Endothelial cell of umbilical vein (primary cell): ENCODE measurements at regions not wholly inside any gene's neighbourhood (a gene's known extent, or its start where the extent isn't known, plus 50 kb on each side); places are given as distances from the start of the nearest gene placed in this dataset.

Experiments
- BruUV-seq: library from RNA; stranded (reverse); fragments of 400-500 nt; replicated peaks from 2 replicates; lab custom pipeline; 2021; lab: Mats Ljungman, UMichigan
- CTCF ChIA-PET: fragments of 300-600, 350-600 bp; sonication (Branson Sonifier 250); formaldehyde crosslinking; loops from one replicate; lab custom pipeline; 2021; ENCODE audit warnings: antibody characterized with exemption, inconsistent platforms; lab: Charles Lee
- POLR2A ChIA-PET: fragments of 300-600, 350-600 bp; sonication (Branson Sonifier 250); formaldehyde crosslinking; loops from one replicate; lab custom pipeline; 2021; ENCODE audit warnings: antibody characterized with exemption, inconsistent platforms; lab: Charles Lee
- DNase-seq: peaks from one replicate; pipeline ENCODE4 v3.0.0-alpha.2; 2011; ENCODE audit warnings: low read depth, low spot score
- FAIRE-seq: peaks from 2 replicates; lab custom pipeline; 2011; peaks lifted over from hg19 to GRCh38; lab: Jason Lieb, UNC
- H2AFZ ChIP-seq: 2 replicates; pipeline ENCODE4 v1.6.0; 2012; ENCODE audit warnings: low read depth, low read length, control low read depth, inconsistent platforms
- H3K27ac ChIP-seq: 2 replicates; pipeline ENCODE4 v1.5.1; 2011; ENCODE audit warnings: low read depth, mild to moderate bottlenecking, control low read depth, low read length, moderate library complexity; ENCODE audit not compliant: insufficient read depth
- H3K27me3 ChIP-seq, 2 experiments: 2 replicates each; pipeline versions ENCODE4 v1.6.0 to v1.6.1; 2011; ENCODE audit warnings: low read length in 2 of 2, mixed read lengths in 1 of 2; ENCODE audit not compliant: control insufficient read depth in 2 of 2, insufficient read depth in 2 of 2
- H3K36me3 ChIP-seq, 2 experiments: 2 replicates in 1 of 2; 3 replicates in 1 of 2; pipeline ENCODE4 v1.5.1; 2011; ENCODE audit warnings: low read length in 2 of 2, mild to moderate bottlenecking in 1 of 2, moderate library complexity in 1 of 2; ENCODE audit not compliant: control insufficient read depth in 2 of 2, insufficient read depth in 2 of 2; ENCODE audit errors: extremely low read depth in 1 of 2
- H3K4me1 ChIP-seq: 3 replicates; pipeline ENCODE4 v1.5.1; 2011; ENCODE audit warnings: mild to moderate bottlenecking, low read length; ENCODE audit not compliant: control insufficient read depth, insufficient read depth; ENCODE audit errors: extremely low read depth
- H3K4me2 ChIP-seq: 2 replicates; pipeline ENCODE4 v1.6.1; 2011; ENCODE audit warnings: low read length, control low read depth, mixed read lengths; ENCODE audit not compliant: insufficient read depth
- H3K4me3 ChIP-seq, 3 experiments: fragments of 200-600 bp in 1 of 3; sonication (generic), shearing (Covaris generic) in 1 of 3; replicated peaks in 1 of 3; 2 replicates each; pipeline ENCODE4 v1.5.1; 2011 to 2016; ENCODE audit warnings: control low read depth in 3 of 3, low read length in 3 of 3, mild to moderate bottlenecking in 2 of 3, inconsistent platforms in 1 of 3, low read depth in 1 of 3, moderate library complexity in 1 of 3; ENCODE audit not compliant: insufficient read depth in 1 of 3
- H3K79me2 ChIP-seq: 2 replicates; pipeline ENCODE4 v1.6.0; 2012; ENCODE audit warnings: low read length, inconsistent platforms; ENCODE audit not compliant: control insufficient read depth, insufficient read depth
- H3K9ac ChIP-seq: replicated peaks from 2 replicates; pipeline ENCODE3; 2011; ENCODE audit warnings: low read length, control low read depth; ENCODE audit not compliant: insufficient read depth; ENCODE audit errors: extremely low read depth
- H3K9me1 ChIP-seq: replicated peaks from 3 replicates; pipeline ENCODE4 v1.6.0; 2011; ENCODE audit warnings: mild to moderate bottlenecking, low read length; ENCODE audit not compliant: control insufficient read depth, insufficient read depth; ENCODE audit errors: extremely low read depth
- H3K9me3 ChIP-seq: replicated peaks from 2 replicates; pipeline ENCODE4 v1.5.1; 2012; ENCODE audit warnings: low read length, inconsistent platforms; ENCODE audit not compliant: control insufficient read depth, insufficient read depth
- H4K20me1 ChIP-seq: replicated peaks from 2 replicates; pipeline ENCODE3; 2011; ENCODE audit warnings: mild to moderate bottlenecking, low read length; ENCODE audit not compliant: control insufficient read depth, insufficient read depth; ENCODE audit errors: extremely low read depth
- EZH2 ChIP-seq: IDR thresholded peaks from 2 replicates; pipeline ENCODE4 v1.6.1; 2012; ENCODE audit warnings: borderline replicate concordance, low read depth, mild to moderate bottlenecking, moderate library complexity, low read length, inconsistent platforms; ENCODE audit not compliant: severe bottlenecking
- FOS ChIP-seq: IDR thresholded peaks from 2 replicates; pipeline ENCODE4 v1.6.1; 2011; ENCODE audit warnings: mild to moderate bottlenecking, low read length, moderate library complexity, borderline replicate concordance; ENCODE audit not compliant: insufficient read depth
- GATA2 ChIP-seq: IDR thresholded peaks from 2 replicates; pipeline ENCODE4 v1.7.0; 2011; ENCODE audit warnings: low read depth, mild to moderate bottlenecking, moderate library complexity, mixed read lengths, low read length; ENCODE audit not compliant: insufficient read length, insufficient read depth
- JUN ChIP-seq: IDR thresholded peaks from 2 replicates; pipeline ENCODE4 v1.6.1; 2011; ENCODE audit warnings: borderline replicate concordance, low read depth; ENCODE audit not compliant: insufficient read length, insufficient read depth
- MAX ChIP-seq: IDR thresholded peaks from 2 replicates; pipeline ENCODE4 v1.6.1; 2011; ENCODE audit not compliant: insufficient read depth, insufficient read length
- MYC ChIP-seq: IDR thresholded peaks from one replicate; pipeline ENCODE4 v1.6.1; 2011; ENCODE audit warnings: mild to moderate bottlenecking, low read depth, low read length
- POLR2A ChIP-seq: IDR thresholded peaks from 2 replicates; pipeline ENCODE4 v1.6.1; 2012; ENCODE audit warnings: low read depth, mild to moderate bottlenecking, control low read depth, low read length
- POLR2AphosphoS5 ChIP-seq: IDR thresholded peaks from 2 replicates; pipeline ENCODE4 v1.6.1; 2012; ENCODE audit warnings: low read depth, mild to moderate bottlenecking, control low read depth, low read length, moderate library complexity; ENCODE audit not compliant: insufficient read depth
- dilution Hi-C: fragments of 300-500 bp; cut with MboI; formaldehyde crosslinking; loops from one replicate; pipeline ENCODE4 v1.15.0; 2019; ENCODE audit warnings: low sequenced_read_pairs; ENCODE audit not compliant: extremely low pct_ligation_motif_present
- intact Hi-C: fragments of 100-400 bp; cut with micrococcal nuclease; formaldehyde crosslinking; loops from one replicate; pipeline ENCODE4 v1.10.0; 2022
- TF ChIP-seq, protein P1 (sequence below), 2 donors: IDR thresholded peaks; 1 replicate in 1 of 2; 2 replicates in 1 of 2; pipeline ENCODE4 v1.5.1; 2011; ENCODE audit warnings: low read length in 2 of 2, mild to moderate bottlenecking in 2 of 2, moderate library complexity in 2 of 2, control low read depth in 1 of 2, inconsistent platforms in 1 of 2, low read depth in 1 of 2; ENCODE audit not compliant: insufficient read depth in 1 of 2; ENCODE audit errors: extremely low read depth in 1 of 2

DNA sequence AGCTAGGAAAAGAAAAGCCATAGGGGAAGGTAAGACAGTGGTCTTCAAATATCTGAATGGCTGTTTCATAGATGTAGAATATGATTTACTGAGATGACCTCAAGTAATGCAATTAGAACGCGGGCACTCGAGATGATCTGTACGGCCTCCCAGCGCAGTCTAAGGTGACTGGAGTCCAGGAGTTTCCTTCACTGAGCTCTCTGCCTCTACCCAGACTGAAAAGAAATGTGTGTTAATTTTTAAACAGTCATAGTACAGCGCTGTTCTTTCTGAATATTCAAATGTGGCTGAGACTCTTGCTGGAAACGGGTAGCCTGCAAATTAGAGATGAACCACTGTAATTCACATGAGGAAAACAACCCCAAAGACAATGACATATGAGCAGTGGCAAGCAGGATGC lies 562.4 kb upstream of the AUTS2 start:
- no peaks in the 10 kb centered on the region for H3K27me3 ChIP-seq
- no peaks in the 10 kb centered on the region for H3K36me3 ChIP-seq
- no peak for TF ChIP-seq FOS
- no peak for TF ChIP-seq GATA2
- no peak for TF ChIP-seq MAX
- no peak for TF ChIP-seq POLR2A
- TF ChIP-seq EZH2 = no peak
- no peak for TF ChIP-seq POLR2AphosphoS5
- no peak for TF ChIP-seq JUN
- no peak for TF ChIP-seq MYC
- TF ChIP-seq, protein P1, sequence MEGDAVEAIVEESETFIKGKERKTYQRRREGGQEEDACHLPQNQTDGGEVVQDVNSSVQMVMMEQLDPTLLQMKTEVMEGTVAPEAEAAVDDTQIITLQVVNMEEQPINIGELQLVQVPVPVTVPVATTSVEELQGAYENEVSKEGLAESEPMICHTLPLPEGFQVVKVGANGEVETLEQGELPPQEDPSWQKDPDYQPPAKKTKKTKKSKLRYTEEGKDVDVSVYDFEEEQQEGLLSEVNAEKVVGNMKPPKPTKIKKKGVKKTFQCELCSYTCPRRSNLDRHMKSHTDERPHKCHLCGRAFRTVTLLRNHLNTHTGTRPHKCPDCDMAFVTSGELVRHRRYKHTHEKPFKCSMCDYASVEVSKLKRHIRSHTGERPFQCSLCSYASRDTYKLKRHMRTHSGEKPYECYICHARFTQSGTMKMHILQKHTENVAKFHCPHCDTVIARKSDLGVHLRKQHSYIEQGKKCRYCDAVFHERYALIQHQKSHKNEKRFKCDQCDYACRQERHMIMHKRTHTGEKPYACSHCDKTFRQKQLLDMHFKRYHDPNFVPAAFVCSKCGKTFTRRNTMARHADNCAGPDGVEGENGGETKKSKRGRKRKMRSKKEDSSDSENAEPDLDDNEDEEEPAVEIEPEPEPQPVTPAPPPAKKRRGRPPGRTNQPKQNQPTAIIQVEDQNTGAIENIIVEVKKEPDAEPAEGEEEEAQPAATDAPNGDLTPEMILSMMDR (IDR thresholded peaks at IDR 0.05; ENCODE audit: extremely low read depth in 1 of 2, insufficient read depth in 1 of 2, low read depth in 1 of 2, low read length in 2 of 2) = no peak
- H4K20me1 ChIP-seq = no peaks in the 10 kb centered on the region
- H3K27ac ChIP-seq = no peak overlapping the region
- no peak overlapping the region for H3K9ac ChIP-seq
- FAIRE-seq (no peak), DNase-seq (no peak)
- dilution Hi-C loops = no loop called here
- BruUV-seq = no TSS peak
- no peak overlapping the region for H3K4me3 ChIP-seq
- no peaks in the 10 kb centered on the region for H3K4me1 ChIP-seq
- no peaks in the 10 kb centered on the region for H3K9me1 ChIP-seq
- intact Hi-C loops = no loop called here
- POLR2A ChIA-PET = no interaction called here
- no peak overlapping the region for H2AFZ ChIP-seq
- H3K79me2 ChIP-seq = no peaks in the 10 kb centered on the region
- CTCF ChIA-PET = no interaction called here
- no peak overlapping the region for H3K4me2 ChIP-seq
- no peaks in the 10 kb centered on the region for H3K9me3 ChIP-seq
